SK-N-SH (cell line): ENCODE measurements at regions not wholly inside any gene's neighbourhood (a gene's known extent, or its start where the extent isn't known, plus 50 kb on each side); places are given as distances from the start of the nearest gene placed in this dataset.
A peak's percentile ranks its signal among the peaks of the same experiment; 100 is the strongest.

Experiments
- CTCF ChIA-PET: fragments of 300-600, 350-600 bp; formaldehyde crosslinking; extraction: SDS; loops from one replicate; lab custom pipeline; 2021; lab: Yijun Ruan, JAX
- POLR2A ChIA-PET: fragments of 350-600 bp; sonication (Branson Sonifier 250); formaldehyde crosslinking; extraction: SDS; loops from one replicate; lab custom pipeline; 2020; ENCODE audit warnings: antibody characterized with exemption, inconsistent platforms; lab: Yijun Ruan, JAX
- DNase-seq: peaks from one replicate; pipeline ENCODE4 v3.0.0; 2012
- H2AFZ ChIP-seq: fragments of 200-600 bp; sonication (generic); 2 replicates; pipeline ENCODE4 v1.8.1; 2016; ENCODE audit warnings: antibody characterized with exemption, mild to moderate bottlenecking, low read depth
- H3F3A ChIP-seq: fragments of 200-600 bp; sonication (generic); replicated peaks from 2 replicates; pipeline ENCODE3; 2016; ENCODE audit warnings: antibody characterized with exemption, mild to moderate bottlenecking; ENCODE audit not compliant: insufficient read depth
- H3K27ac ChIP-seq, 2 experiments: fragments of 200-500 bp in 1 of 2; fragments of 200-600 bp in 1 of 2; sonication (Bioruptor generic) in 1 of 2; sonication (generic), shearing (Covaris generic) in 1 of 2; 2 replicates each; pipeline versions ENCODE4 v1.5.1 to v1.6.1; 2014 to 2016; ENCODE audit warnings: low read depth in 2 of 2, inconsistent platforms in 1 of 2, low read length in 1 of 2, mild to moderate bottlenecking in 1 of 2, mixed read lengths in 1 of 2
- H3K27me3 ChIP-seq: fragments of 200-600 bp; sonication (generic), shearing (Covaris generic); 2 replicates; pipeline ENCODE4 v1.6.1; 2016; ENCODE audit warnings: mixed run types; ENCODE audit not compliant: insufficient read depth
- H3K36me3 ChIP-seq, 2 experiments: fragments of 200-500 bp in 1 of 2; fragments of 200-600 bp in 1 of 2; sonication (Bioruptor generic) in 1 of 2; sonication (generic) in 1 of 2; replicated peaks in 1 of 2; 2 replicates each; pipeline versions ENCODE3 to v1.5.1; 2014 to 2016; ENCODE audit warnings: low read length in 1 of 2, mild to moderate bottlenecking in 1 of 2; ENCODE audit not compliant: insufficient read depth in 2 of 2, control insufficient read depth in 1 of 2
- H3K4me1 ChIP-seq, 2 experiments: fragments of 200-500 bp in 1 of 2; fragments of 200-600 bp in 1 of 2; sonication (Bioruptor generic) in 1 of 2; sonication (generic), shearing (Covaris generic) in 1 of 2; 2 replicates each; pipeline versions ENCODE4 v1.5.1 to v1.6.1; 2014 to 2016; ENCODE audit warnings: low read depth in 1 of 2, low read length in 1 of 2, mixed run types in 1 of 2; ENCODE audit not compliant: insufficient read depth in 2 of 2, control insufficient read depth in 1 of 2
- H3K4me2 ChIP-seq: fragments of 200-600 bp; sonication (generic), shearing (Covaris generic); 2 replicates; pipeline ENCODE4 v1.6.1; 2017; ENCODE audit warnings: mixed run types
- H3K4me3 ChIP-seq, 2 experiments: fragments of 200-500 bp in 1 of 2; fragments of 200-600 bp in 1 of 2; sonication (Bioruptor generic) in 1 of 2; sonication (generic), shearing (Covaris generic) in 1 of 2; 2 replicates each; pipeline versions ENCODE4 v1.5.1 to v1.8.1; 2014 to 2016; ENCODE audit warnings: low read depth in 2 of 2, inconsistent platforms in 1 of 2, low read length in 1 of 2, mild to moderate bottlenecking in 1 of 2, mixed read lengths in 1 of 2, moderate library complexity in 1 of 2
- H3K79me2 ChIP-seq: fragments of 200-600 bp; sonication (generic); 2 replicates; pipeline ENCODE4 v1.8.1; 2017; ENCODE audit warnings: mild to moderate bottlenecking; ENCODE audit not compliant: insufficient read depth
- H3K9ac ChIP-seq: fragments of 200-600 bp; sonication (generic); 2 replicates; pipeline ENCODE4 v1.6.1; 2017; ENCODE audit warnings: mixed run types
- H3K9me2 ChIP-seq: fragments of 200-600 bp; sonication (generic); 2 replicates; pipeline ENCODE4 v1.6.1; 2017; ENCODE audit warnings: mixed run types
- H3K9me3 ChIP-seq: fragments of 200-600 bp; sonication (generic); 2 replicates; pipeline ENCODE4 v1.6.1; 2017; ENCODE audit warnings: mixed run types, mild to moderate bottlenecking, moderate library complexity
- H4K20me1 ChIP-seq: fragments of 200-600 bp; sonication (generic); 2 replicates; pipeline ENCODE4 v1.6.1; 2017; ENCODE audit warnings: mild to moderate bottlenecking, mixed run types; ENCODE audit not compliant: insufficient read depth
- CHD2 ChIP-seq: fragments of 150-350 bp; IDR thresholded peaks from 2 replicates; pipeline ENCODE4 v1.6.1; 2018; ENCODE audit warnings: low read length; ENCODE audit not compliant: partially characterized antibody
- ELF1 ChIP-seq: IDR thresholded peaks from 2 replicates; pipeline ENCODE4 v1.4.0; 2012
- EZH2phosphoT487 ChIP-seq: fragments of 200-600 bp; sonication (generic); IDR thresholded peaks from 2 replicates; pipeline ENCODE4 v1.6.1; 2017; ENCODE audit warnings: low read depth, mixed run types, mild to moderate bottlenecking, antibody characterized with exemption, moderate library complexity, borderline replicate concordance
- FOSL2 ChIP-seq: IDR thresholded peaks from 2 replicates; pipeline ENCODE4 v1.4.0; 2012; ENCODE audit warnings: low read depth, mild to moderate bottlenecking, moderate library complexity, borderline replicate concordance
- FOXJ3 ChIP-seq: sonication (generic); formaldehyde crosslinking; IDR thresholded peaks from 2 replicates; pipeline ENCODE4 v1.5.1; 2020; ENCODE audit warnings: mild to moderate bottlenecking, missing genetic modification reagents
- FOXM1 ChIP-seq: IDR thresholded peaks from 2 replicates; pipeline ENCODE4 v1.4.0; 2012; ENCODE audit warnings: low read depth, mild to moderate bottlenecking
- GATA2 ChIP-seq: sonication (generic); formaldehyde crosslinking; IDR thresholded peaks from 2 replicates; pipeline ENCODE4 v1.5.0; 2020; ENCODE audit warnings: mild to moderate bottlenecking, missing genetic modification reagents
- JUND ChIP-seq: IDR thresholded peaks from 2 replicates; pipeline ENCODE4 v1.4.0; 2012
- MXI1 ChIP-seq: IDR thresholded peaks from 2 replicates; pipeline ENCODE4 v1.6.1; 2012; ENCODE audit warnings: mild to moderate bottlenecking, low read depth, low read length, improper control_type of control experiment
- NFIC ChIP-seq: IDR thresholded peaks from 2 replicates; pipeline ENCODE4 v1.4.0; 2012; ENCODE audit warnings: borderline replicate concordance
- NRF1 ChIP-seq: IDR thresholded peaks from 2 replicates; pipeline ENCODE4 v1.6.1; 2012; ENCODE audit warnings: low read depth, mild to moderate bottlenecking, low read length
- RAD21 ChIP-seq: IDR thresholded peaks from 2 replicates; pipeline ENCODE4 v1.6.1; 2012; ENCODE audit warnings: mild to moderate bottlenecking, low read length
- RCOR1 ChIP-seq: fragments of 150-350 bp; IDR thresholded peaks from 2 replicates; pipeline ENCODE4 v1.6.1; 2017; ENCODE audit warnings: antibody characterized with exemption, low read length
- REST ChIP-seq: IDR thresholded peaks from 2 replicates; pipeline ENCODE4 v1.6.1; 2012; ENCODE audit warnings: mild to moderate bottlenecking, low read depth, low read length, moderate library complexity
- RXRA ChIP-seq: IDR thresholded peaks from 2 replicates; pipeline ENCODE4 v1.4.0; 2012; ENCODE audit warnings: low read depth, mild to moderate bottlenecking, borderline replicate concordance
- SMC3 ChIP-seq: IDR thresholded peaks from 2 replicates; pipeline ENCODE4 v1.6.1; 2012; ENCODE audit warnings: low read depth, low read length, improper control_type of control experiment
- USF2 ChIP-seq: fragments of 150-350 bp; IDR thresholded peaks from 2 replicates; pipeline ENCODE4 v1.6.1; 2017; ENCODE audit warnings: antibody characterized with exemption, low read length, low read depth, borderline replicate concordance
- WGBS: methylation state at CpG from one replicate; pipeline ENCODE4 v1.1.6; 2017; ENCODE audit warnings: low lambda C conversion rate; 5-methylcytosine and 5-hydroxymethylcytosine counted together

- no peak for TF ChIP-seq NRF1
- TF ChIP-seq RAD21: peak; percentile 37; the same call in 1 of the 2 replicates
- no peak for TF ChIP-seq RCOR1
Observed at GRCh38 chr2:60675301-60675700, 80.8 kb upstream of the PAPOLG start (continued).

GRCh38 chr2:60676706-60677330 lies 79.2 kb upstream of the PAPOLG start:
- no peak for TF ChIP-seq GATA2 (CRISPR knock-in tag)
- TF ChIP-seq RAD21: no peak
- no peak for TF ChIP-seq CHD2
- no peak for TF ChIP-seq NFIC
- no peak for TF ChIP-seq FOXJ3 (CRISPR knock-in tag)
- no peak for TF ChIP-seq ELF1
- TF ChIP-seq RXRA: no peak
- TF ChIP-seq FOSL2: no peak
- no peak for TF ChIP-seq FOXM1
- no peak for TF ChIP-seq JUND
- TF ChIP-seq SMC3: no peak
- TF ChIP-seq EZH2phosphoT487: no peak
- TF ChIP-seq MXI1: no peak
- TF ChIP-seq NRF1: no peak
- TF ChIP-seq USF2: no peak
- TF ChIP-seq REST: no peak
- no peak overlapping the region for H3K4me3 ChIP-seq
- H2AFZ ChIP-seq: no peak overlapping the region
- H3K79me2 ChIP-seq: no peaks in the 10 kb centered on the region
- H3F3A ChIP-seq: no peaks in the 10 kb centered on the region
- no peaks in the 10 kb centered on the region for H3K9me3 ChIP-seq
- no peaks in the 10 kb centered on the region for H4K20me1 ChIP-seq
- no peaks in the 10 kb centered on the region for H3K9me2 ChIP-seq
- no peaks in the 10 kb centered on the region; a peak in 1 of 4 replicates for H3K4me1 ChIP-seq
- DNase-seq: no peak
- H3K4me2 ChIP-seq: no peak overlapping the region
- H3K27me3 ChIP-seq: no peaks in the 10 kb centered on the region; the same call in 1 of the 2 replicates
- WGBS: 28% methylated on average over 4 of the region's 4 CpGs
- POLR2A ChIA-PET: interaction anchor here (0.7 kb wide), 1 partner anchor 20 kb away, joined by 3 read pairs; no protein-coding TSS in a partner anchor
- no peak overlapping the region for H3K9ac ChIP-seq
- CTCF ChIA-PET: interaction anchor here (0.7 to 1.4 kb wide), 2 partner anchors 31 to 95 kb away, joined by 3 to 5 read pairs; no protein-coding TSS in a partner anchor
- H3K36me3 ChIP-seq: no peaks in the 10 kb centered on the region
- no peak overlapping the region for H3K27ac ChIP-seq
